ENCODE measurements at regions not wholly inside any gene's neighbourhood (a gene's known extent, or its start where the extent isn't known, plus 50 kb on each side); places are given as distances from the start of the nearest gene placed in this dataset.

GRCh38 chr3:14275962-14276909 lies 97.6 kb downstream of the LSM3 start:
- H3K9me3 ChIP-seq (replicated peaks; ENCODE audit: control insufficient read depth, insufficient read depth, low read length), result no peaks in the 10 kb centered on the region
- H3K9me1 ChIP-seq (replicated peaks; ENCODE audit: control insufficient read depth, extremely low read depth, insufficient read depth, low read length), result no peaks in the 10 kb centered on the region
- CTCF ChIA-PET, result interaction anchor here (0.7 to 3.0 kb wide), 22 partner anchors 9 to 273 kb away, joined by 3 to 35 read pairs (median 4); partner anchors contain the start of gene SLC6A6
- H3K4me3 ChIP-seq (replicated peaks in 1 of 3; ENCODE audit: insufficient read depth in 1 of 3, low read depth in 1 of 3, low read length in 3 of 3), result no peak overlapping the region
- H3K27ac ChIP-seq (ENCODE audit: insufficient read depth, low read depth, low read length), result no peak overlapping the region
- FAIRE-seq, result no peak
- dilution Hi-C loops (cut with MboI; ENCODE audit: extremely low pct_ligation_motif_present, low sequenced_read_pairs), result no loop called here
- no peak overlapping the region for H3K9ac ChIP-seq (replicated peaks; ENCODE audit: extremely low read depth, insufficient read depth, low read length)
- H3K79me2 ChIP-seq (ENCODE audit: control insufficient read depth, insufficient read depth, low read length), result no peaks in the 10 kb centered on the region
- no TSS peak for BruUV-seq (replicated peaks)
- no peaks in the 10 kb centered on the region for H3K27me3 ChIP-seq (ENCODE audit: control insufficient read depth in 2 of 2, insufficient read depth in 2 of 2, low read length in 2 of 2)
- no peak overlapping the region for H2AFZ ChIP-seq (ENCODE audit: low read depth, low read length)
- H3K36me3 ChIP-seq (ENCODE audit: control insufficient read depth in 2 of 2, extremely low read depth in 1 of 2, insufficient read depth in 2 of 2, low read length in 2 of 2), result no peaks in the 10 kb centered on the region
- H3K4me2 ChIP-seq (ENCODE audit: insufficient read depth, low read length), result no peak overlapping the region
- POLR2A ChIA-PET, result no interaction called here
- intact Hi-C loops (cut with micrococcal nuclease), result loop anchor here (1.0 to 5.0 kb wide), 3 partner anchors 185 to 271 kb away; no protein-coding TSS in a partner anchor
- no peaks in the 10 kb centered on the region for H4K20me1 ChIP-seq (replicated peaks; ENCODE audit: control insufficient read depth, extremely low read depth, insufficient read depth, low read length)
- no peak for DNase-seq (ENCODE audit: low read depth, low spot score)
- no peak for TF ChIP-seq FOS (IDR thresholded peaks at IDR 0.05; ENCODE audit: borderline replicate concordance, insufficient read depth, low read length)
- TF ChIP-seq CTCF (IDR thresholded peaks at IDR 0.05; ENCODE audit: extremely low read depth in 1 of 2, insufficient read depth in 1 of 2, low read depth in 1 of 2, low read length in 2 of 2), result no peak
- no peak for TF ChIP-seq POLR2A (IDR thresholded peaks at IDR 0.05; ENCODE audit: low read depth, low read length)
- no peak for TF ChIP-seq GATA2 (IDR thresholded peaks at IDR 0.05; ENCODE audit: insufficient read depth, insufficient read length, low read depth, low read length)
- TF ChIP-seq MAX (IDR thresholded peaks at IDR 0.05; ENCODE audit: insufficient read depth, insufficient read length), result no peak
- TF ChIP-seq EZH2 (IDR thresholded peaks at IDR 0.05; ENCODE audit: borderline replicate concordance, low read depth, low read length, severe bottlenecking), result no peak
- no peak for TF ChIP-seq POLR2AphosphoS5 (IDR thresholded peaks at IDR 0.05; ENCODE audit: insufficient read depth, low read depth, low read length)
- no peak for TF ChIP-seq MYC (IDR thresholded peaks at IDR 0.05; ENCODE audit: low read depth, low read length)
- no peaks in the 10 kb centered on the region for H3K4me1 ChIP-seq (ENCODE audit: control insufficient read depth, extremely low read depth, insufficient read depth, low read length)
